HG03045 (cell line): ENCODE measurements at regions not wholly inside any gene's neighbourhood (a gene's known extent, or its start where the extent isn't known, plus 50 kb on each side); places are given as distances from the start of the nearest gene placed in this dataset.

Experiments used
- ATAC-seq: cut with Tn5 transposase; IDR thresholded peaks from one replicate; pipeline ENCODE4 v1.9.1; 2021; ENCODE audit warnings: mild to moderate bottlenecking, moderate library complexity; ENCODE audit not compliant: unreplicated experiment

DNA sequence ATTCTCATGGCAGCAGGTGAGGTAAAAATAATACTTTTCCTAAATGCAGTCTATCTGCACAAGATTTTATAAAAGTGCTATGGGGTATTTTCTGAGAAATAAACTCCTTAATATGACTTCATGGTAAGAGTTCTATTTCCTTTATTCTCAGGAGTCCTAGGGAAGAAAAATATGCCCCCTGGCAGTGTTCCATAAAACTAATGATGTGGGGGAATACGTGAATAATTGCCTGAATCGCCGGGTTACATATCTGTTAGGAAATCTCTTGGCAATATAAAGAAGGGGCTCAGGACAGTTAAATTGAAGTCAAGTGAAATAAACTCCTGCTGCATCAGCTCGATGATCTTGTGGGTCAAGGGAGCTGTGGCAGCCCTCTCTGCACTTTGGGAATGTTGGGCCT is 229.7 kb downstream of the MAFB start:
- ATAC-seq = no peak

DNA sequence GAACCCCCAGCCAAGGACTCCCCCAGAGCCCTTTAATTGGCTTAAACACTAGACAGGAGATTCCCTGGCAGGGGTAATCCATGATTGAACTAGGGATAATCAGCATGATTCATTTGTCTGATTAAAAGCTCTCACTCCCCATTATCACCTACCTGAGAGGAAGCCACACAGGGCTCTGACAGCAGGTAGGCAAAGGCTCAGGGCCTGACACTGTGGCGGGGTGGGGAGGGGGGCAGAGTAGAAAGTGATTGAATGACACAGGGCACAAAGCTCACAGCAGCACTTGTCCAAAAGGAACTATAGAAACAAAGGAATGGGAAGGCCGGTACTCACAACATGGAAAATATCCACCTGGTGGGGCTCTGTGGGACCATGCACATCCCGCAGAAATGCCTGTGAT is 231.6 kb downstream of the MAFB start:
- ATAC-seq = no peak

- no peak for ATAC-seq
These were observed 236.3 kb downstream of the MAFB start for GRCh38 chr20:40452758-40453157.

GRCh38 chr20:40451552-40451951 is 237.5 kb downstream of the MAFB start:
- ATAC-seq = no peak

DNA sequence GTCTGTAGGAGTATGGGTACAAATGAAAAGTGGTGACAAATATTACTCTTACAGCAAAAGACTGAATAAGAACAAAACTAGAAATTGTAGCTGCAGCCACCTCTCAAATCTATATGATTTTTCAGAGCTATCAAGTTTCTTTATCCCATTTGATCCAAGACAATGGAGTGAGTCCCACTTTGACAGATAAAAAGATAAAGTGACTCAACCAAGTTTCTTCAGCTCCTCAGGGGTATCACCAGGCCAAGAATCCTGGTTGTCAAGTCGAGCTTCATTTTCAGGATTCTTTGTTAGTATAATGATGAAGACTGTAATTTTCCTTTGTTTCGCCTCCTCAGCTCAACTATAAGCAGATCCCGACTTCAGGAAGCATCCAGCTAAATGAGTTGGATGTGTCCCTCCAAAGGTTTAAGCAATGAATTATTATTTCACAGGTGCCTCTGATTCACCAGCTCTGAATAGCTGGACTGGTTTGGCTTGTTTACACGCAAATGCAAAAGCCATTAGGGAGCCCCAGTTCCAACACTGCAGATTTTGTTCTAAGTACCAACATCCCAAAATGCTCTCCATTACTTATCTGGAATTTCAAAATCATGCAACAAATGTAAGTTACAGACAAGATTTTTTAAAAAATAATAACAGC is 238.9 kb downstream of the MAFB start:
- no peak for ATAC-seq

GRCh38 chr20:40449144-40449690 is 239.8 kb downstream of the MAFB start:
- ATAC-seq = no peak

- no peak for ATAC-seq
These were observed 242.1 kb downstream of the MAFB start for GRCh38 chr20:40446888-40447287.

- no peak for ATAC-seq
These were observed 244.5 kb downstream of the MAFB start for GRCh38 chr20:40444516-40444915.

- no peak for ATAC-seq
These were observed 245.3 kb downstream of the MAFB start for GRCh38 chr20:40443753-40444152.

- no peak for ATAC-seq
These were observed 246.7 kb downstream of the MAFB start for GRCh38 chr20:40442181-40442963.

- ATAC-seq = no peak
These were observed 247.3 kb downstream of the MAFB start for GRCh38 chr20:40441771-40442170.

DNA sequence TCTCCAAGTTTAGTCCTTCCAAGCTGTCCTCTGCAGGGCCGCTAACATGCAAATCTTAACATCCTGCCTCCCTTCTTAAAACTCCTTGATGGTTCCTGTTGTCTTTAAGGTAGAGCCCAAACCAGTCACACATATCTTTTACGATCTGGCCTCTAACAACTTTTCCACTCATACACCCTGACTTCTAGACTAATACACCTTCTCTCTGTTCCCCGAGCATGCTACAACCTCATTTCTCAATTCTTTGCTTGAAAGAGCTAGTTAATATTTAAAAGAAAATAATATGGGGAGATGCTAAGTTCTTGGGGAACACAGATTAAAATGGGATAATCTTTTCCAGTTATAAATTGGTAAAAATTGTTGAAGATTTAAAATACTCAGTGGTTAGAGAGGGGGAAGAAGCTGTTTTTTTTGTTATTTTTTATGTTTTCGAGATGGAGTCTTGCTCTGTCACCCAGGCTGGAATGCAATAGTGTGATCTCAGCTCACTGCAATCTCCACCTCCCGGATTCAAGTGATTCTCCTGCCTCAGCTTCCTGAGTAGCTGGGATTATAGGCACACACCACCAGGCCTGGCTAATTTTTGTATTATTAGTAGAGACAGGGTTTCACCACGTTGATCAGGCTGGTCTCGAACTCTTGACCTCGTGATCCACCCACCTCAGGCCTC is 250.7 kb downstream of the MAFB start:
- no peak for ATAC-seq

GRCh38 chr20:40436011-40436410 is 253.0 kb downstream of the MAFB start:
- ATAC-seq = no peak

DNA sequence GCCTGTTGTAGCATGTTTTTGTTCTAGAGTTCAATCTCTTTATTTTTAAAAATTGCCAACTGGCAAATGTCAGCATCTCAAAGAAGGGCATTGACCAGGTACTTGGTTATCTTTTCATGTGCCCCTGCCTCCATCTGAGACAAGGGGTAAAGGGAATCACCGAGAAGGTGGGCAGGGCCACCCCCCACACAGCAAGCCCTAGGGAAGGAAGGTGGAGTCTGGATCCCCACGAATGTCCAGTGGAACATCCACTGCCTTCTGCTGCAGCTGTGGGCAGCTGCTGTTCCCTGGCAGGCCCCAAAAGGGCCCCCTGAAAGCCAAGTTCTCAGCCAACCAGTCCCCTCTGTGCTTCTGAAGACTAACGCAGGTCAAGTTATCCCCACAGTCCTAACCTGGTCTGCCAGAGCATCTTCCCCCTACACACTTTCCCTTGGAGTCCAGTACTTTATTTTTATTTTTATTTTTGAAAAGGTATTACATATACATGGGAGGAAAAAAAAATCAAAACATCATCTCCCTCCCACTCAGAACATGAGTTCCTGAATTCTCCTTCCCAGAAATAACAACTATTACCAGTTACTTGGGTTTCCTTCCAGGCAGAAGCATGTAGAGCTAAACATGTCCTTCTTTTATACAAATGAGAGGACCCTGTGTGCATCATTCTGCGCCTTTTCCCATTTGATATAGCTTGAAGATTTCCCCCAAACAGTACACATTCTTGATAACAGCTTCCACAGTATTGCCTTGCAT is 253.7 kb downstream of the MAFB start:
- ATAC-seq = no peak

- ATAC-seq = no peak
These were observed 254.9 kb downstream of the MAFB start for GRCh38 chr20:40434122-40434521.

GRCh38 chr20:40433341-40433861 is 255.6 kb downstream of the MAFB start:
- no peak for ATAC-seq

DNA sequence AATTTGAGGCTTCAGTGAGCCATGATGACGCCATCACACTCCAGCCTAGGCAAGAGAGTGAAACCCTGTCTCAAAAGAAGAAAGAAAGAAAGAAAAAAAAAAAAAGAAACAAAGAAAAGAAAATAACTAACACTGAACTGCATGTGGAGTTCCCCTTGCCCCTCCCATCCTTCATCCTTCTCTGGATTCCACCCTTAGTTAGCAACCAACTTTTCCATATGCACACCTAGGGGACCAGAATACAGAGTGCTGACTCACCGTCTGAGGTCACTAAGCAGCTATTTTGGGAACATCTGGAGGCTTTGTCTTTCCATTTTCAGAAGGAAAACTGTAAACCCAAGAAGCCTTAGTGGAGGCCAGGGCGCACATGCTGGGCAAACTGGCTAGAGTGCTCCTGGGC is 257.4 kb downstream of the MAFB start:
- ATAC-seq = no peak

DNA sequence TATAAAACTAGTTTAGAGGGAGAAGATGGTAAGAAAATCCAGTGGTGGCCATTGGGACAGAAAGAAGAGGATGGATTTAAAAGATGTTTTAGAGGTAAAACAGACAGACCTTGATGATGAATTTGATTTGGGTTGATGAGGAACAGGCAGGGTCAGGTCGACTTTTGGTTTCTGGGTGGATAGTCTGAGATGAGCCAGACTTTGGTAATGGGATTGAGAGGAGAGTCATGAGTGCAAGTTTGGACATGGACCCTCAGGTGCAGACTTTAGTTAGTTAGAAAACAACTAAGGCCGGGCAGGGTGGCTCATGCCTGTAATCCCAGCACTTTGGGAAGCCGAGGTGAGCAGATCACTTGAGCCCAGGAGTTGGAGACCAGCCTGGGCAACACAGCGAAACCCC is 257.9 kb downstream of the MAFB start:
- ATAC-seq = no peak

- ATAC-seq = no peak
These were observed 262.0 kb downstream of the MAFB start for GRCh38 chr20:40427026-40427425.

DNA sequence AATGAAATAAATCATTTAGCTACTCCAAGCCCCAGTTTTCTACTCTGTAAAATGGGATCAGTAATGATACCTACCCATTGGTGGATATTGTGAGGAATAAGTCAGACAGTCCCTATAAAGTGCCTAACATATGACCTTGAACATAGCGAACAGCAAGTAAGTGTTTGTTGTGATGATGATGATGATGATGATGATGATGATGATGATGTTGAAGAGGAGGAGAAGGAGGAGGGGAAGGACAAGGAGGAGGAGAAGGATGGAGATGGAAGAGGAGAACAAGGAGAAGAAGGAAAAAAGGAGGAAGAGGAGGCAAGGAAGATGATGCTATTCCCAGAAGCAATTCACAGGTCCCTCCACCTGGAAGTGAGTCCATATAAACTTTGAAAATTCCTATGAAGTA is 264.3 kb downstream of the MAFB start:
- ATAC-seq = no peak

DNA sequence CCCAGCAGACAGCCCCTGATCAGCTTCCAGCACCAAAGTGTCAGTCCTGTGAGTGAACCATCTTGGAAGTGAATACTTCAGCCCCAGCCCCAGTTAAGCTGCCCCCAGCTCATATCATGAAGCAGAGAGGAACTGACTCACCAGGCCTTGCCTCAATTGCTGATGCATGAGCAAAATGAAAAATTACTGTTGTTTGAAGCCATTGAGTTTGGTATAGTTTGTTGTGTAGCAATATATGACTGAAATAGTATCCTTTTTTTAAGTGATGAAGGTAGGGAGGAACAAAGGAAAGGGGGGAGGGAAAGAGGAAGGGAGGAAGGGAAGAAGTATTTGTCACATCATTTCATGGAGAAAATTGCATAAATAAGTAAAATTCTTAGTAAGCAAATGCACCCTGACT is 266.4 kb downstream of the MAFB start:
- no peak for ATAC-seq
